RKO (cell line): ENCODE measurements at regions not wholly inside any gene's neighbourhood (a gene's known extent, or its start where the extent isn't known, plus 50 kb on each side); places are given as distances from the start of the nearest gene placed in this dataset.
A peak's percentile ranks its signal among the peaks of the same experiment; 100 is the strongest.

Experiments
- DNase-seq: peaks from one replicate; pipeline ENCODE4 v3.0.0-alpha.2; 2016; ENCODE audit warnings: low spot score

DNA sequence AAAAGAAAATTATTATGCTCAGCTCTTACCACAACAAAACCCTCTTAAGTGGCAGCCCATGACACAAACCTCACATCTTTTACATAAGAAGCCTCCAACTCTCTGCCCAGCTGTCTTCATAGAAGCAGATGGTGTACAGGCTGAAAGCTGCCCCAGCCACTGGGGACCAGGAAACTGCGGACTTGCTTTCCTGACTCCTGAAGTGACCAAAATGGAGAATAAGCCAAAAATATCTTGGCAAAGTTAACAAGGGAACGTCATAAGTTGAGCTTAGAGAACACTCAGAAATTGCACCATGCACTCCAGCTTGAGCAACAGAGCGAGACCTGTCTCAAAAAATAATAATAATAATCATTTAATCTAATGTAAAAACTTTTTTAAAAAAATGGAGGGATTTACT lies 160.3 kb upstream of the CDYL start:
- no peak for DNase-seq

DNA sequence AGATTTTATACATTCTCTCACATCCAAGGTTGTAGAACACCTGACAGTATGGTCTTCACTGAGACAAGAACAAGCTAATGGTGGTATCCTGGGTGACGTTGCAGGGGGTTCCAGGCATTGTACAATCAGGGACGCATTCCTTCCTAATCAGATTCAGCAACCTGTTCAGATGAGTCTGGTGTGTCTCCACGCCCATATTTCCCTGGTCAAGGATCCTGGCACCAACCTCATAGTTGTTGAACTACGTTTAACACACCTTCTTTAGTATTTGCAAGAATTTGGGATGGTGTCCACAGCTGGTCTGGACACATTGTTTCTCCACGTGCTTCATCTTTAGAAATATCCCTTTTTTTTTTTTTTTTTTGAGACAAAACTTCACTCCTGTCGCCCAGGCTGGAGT lies 161.0 kb upstream of the CDYL start:
- DNase-seq = no peak

DNA sequence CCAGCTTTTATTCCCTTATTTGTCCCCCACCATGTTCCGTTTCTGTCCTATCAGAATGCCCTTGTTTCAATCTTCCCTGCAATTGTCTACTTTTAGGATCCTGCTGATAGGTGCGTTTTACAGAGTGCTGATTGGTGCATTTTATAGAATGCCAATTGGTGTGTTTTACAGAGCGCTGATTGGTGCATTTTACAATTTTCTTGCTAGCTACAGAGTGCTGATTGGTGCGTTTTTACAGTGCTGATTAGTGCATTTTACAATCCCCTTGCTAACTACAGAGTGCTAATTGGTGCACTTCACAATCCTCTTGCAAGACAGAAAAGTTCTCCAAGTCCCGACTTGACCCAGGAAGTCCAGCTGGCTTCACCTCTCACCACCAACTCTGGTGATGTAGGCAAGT lies 161.6 kb upstream of the CDYL start:
- DNase-seq = no peak

DNA sequence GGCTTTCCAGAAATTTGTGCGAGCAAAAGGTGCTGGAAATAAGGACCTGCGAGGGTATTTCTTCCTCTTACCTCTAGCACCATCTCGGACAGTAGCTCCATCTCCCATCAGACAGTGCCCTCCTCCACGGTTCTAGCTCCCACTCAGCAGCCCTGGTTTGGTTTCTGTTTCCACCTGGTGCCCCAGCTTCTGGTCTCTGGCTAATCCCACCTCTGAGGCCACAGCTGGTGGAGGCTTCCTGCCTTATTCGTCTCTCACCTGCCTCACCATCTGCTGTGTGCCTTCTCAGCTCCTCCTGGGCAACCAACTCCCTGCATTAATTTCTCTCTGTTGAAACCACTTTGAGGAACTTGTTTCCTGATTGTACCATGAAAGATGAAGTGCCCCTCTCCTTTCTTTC lies 162.4 kb upstream of the CDYL start:
- no peak for DNase-seq

DNA sequence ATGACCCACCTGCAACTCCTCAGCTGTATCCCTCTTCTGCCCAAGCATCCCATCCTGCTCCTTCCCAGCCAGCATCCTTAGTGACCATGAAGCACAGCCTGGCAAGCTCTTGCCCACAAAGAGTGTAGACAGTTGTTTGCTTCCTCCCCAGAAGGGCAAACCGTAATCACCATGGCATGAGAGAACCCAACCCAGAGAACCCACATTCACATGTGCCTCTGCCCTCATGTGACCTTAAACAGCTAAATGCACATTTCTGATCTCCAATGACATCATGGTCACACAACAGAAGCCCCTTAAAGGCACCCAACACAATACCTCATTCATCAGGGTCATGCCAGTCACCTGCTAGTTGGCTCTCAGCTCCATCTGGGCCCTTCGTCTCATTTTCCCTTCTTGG lies 162.8 kb upstream of the CDYL start:
- DNase-seq = no peak

DNA sequence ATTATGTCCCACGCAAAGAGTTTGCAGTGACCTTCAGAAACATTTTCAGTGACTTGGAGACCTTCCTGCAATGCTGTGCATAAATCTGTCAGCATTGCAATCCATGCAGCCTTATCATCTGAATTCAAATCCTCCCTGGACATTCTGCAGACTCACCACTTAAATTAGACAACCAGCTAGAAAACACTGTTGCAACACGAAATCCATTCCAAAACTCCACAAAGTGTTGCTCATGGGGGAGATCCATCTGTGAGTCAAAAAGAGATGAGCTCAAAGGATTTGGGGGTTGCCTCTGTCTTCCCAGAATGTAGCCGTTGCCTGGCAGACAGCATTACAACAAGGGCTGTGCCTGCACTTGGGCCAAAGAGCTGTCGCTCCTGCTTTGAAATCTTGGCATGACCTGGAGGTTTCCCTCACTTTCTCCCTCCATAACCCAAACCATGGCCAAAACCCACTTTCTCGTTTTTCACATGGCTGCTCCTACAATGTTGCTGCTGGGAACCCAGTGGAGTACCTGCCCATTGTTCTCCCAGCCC lies 163.5 kb upstream of the CDYL start:
- no peak for DNase-seq

DNA sequence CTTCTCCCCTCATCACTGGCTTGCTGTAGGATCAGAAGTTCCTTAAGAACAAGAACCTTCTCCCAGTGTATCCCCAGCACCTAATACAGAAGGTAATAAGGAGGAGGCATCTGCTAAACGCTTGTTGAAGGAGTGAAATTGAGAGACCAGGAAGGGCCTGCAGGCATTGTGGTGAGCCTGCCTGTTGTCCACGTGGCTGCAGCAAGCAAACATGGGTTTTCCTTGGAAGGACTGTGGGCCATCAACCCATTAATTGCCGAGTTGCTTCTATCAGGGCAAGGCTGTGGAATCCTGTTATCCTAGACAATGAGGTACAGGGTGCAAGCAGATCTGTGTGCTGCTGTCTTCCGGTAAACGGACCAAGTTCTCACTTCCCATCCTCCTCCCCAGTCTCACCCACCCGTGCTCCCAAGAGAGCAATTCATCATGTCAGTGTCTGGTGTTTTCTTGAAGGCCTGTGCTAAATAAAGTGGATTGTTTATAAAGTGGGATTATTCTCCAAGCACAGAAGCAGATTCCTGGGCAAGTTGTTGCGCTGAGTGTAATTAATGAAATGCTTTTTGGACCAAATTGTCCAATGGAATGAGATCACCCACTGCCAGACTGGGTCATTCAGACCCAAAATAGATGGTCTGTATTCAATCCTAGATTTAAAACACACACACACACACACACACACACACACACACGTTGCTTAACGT lies 164.6 kb upstream of the CDYL start:
- no peak for DNase-seq

DNA sequence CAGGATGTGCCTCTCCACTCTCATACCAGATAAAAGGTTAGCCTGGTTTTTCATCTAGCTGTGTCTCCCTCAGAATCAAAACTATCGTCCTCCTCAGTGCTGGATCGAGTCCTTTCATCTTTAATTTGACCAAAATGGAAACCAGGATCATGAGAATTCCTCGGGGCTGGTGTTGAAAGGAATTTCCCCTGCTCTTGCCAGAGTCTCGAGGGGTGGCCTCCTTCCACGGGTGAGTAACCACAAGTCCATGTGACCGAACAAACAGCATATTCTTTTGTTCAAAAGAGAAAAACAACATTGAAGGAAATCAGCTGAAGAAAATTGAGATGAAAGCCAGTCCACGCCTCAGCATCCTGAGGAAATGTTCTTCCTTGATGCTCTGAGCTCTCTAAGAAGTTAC lies 165.9 kb upstream of the CDYL start:
- no peak for DNase-seq

DNA sequence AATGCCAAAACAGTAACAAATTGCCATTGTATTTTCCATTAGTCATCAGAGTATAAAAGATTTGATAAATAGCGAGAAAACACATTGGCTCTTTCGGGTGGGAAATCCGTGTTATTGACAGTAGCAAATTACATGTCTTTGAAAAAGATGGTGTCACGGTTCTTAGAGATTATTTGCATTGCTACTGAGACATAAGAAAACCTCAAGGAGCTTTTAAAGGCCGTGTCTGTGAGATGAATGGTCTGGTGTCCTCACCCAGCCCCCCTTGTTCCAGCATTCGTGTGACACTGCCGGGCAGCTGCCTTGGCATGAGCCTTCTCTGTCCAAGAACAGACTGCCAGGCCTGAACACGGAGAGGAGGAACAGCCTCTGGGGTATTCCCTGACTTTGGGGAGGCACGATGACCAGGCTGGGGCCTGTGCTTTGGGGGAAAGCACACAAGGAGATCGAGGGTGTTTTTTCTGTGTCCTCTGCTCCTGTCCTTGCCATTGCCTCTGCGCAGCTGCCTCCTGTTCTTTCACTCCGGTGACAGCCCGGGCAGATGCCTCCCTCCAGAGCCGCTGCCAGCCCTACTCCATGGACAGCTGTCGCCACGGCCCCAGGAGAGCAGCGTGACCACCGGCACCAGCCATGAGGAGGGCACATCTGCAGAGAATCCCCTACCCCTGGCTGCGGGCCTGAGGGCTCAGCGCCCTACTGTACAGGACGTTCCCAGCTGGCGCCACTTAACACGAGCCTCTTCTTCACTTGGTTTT lies 167.7 kb upstream of the CDYL start:
- no peak for DNase-seq

DNA sequence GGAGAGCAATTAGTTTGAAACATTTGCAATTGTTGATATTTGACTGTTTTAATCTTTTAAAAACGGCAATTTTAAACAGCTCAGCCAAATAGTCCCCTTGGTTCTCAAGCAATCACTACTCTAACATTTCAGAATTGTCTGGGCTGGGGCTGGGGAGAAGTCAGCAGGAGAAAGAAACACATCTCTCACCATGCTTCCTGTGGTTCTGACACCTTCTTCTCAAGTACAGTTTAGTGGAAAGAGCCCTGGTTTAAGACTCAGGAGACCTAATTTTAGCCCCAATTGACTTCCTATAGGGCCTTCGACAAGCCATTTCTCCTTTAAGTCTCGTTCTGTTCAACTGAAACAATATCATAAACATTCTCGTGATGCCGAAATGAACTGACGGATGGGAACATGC lies 168.4 kb upstream of the CDYL start:
- no peak for DNase-seq

DNA sequence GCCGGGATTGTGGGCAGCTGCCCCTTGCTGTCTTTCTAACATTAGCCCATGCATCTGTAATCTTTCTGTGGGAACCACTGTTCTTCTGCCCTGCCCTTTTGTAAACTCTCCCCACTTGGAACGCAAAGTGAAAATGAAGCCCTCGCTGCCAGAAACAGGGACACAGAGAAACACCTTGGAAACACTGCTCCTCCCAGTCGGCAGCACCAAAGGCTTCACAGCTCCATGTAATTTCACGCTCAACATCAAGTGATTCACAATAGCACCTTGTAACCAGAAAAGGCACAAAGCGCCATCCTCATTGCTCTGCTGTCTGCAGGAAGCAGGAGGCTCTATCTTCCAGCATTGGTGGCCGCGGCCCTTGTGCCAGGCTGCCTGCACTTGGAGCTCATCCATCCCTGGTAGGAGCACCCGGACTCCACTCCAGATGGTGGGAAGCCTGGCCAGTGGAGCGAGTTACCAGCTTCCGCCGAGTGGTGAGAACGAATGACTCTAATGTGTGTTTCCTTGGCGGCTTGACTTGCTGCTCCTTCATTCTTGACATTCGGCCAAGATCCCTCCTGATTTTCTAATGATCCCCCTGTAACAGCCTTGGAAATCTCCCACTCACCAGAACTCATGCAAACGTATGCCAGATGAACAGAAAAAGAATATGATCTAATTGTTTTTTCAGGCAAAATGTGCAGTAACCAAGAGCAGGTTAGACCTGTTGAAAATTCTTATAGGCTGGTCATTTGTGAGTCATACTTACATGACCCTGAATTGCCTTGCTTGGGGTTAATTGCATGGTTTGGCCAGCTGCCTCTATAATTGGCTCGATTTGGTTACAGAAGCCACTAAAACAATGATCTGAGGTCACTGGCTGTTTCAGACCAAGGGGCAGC lies 169.1 kb upstream of the CDYL start:
- no peak for DNase-seq

DNA sequence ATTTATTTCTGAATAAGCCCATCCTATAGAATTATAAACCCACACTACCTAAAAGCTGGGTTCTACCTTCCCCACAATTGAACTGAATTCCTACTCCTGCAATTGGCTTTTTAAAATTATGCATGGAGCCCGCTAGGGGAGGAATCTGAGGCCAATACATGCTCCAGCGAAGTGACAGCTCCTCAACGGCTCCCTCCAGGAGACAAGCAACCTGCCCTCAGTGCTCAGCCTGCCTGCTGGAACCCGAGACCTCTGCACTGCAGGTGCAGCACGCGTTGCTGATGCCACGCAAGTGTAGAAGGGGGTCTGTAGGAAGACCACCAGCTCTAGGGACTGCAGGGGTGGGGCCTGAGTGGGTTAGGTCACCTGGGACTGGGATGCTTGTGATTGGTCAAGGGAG lies 170.2 kb upstream of the CDYL start:
- DNase-seq = no peak

DNA sequence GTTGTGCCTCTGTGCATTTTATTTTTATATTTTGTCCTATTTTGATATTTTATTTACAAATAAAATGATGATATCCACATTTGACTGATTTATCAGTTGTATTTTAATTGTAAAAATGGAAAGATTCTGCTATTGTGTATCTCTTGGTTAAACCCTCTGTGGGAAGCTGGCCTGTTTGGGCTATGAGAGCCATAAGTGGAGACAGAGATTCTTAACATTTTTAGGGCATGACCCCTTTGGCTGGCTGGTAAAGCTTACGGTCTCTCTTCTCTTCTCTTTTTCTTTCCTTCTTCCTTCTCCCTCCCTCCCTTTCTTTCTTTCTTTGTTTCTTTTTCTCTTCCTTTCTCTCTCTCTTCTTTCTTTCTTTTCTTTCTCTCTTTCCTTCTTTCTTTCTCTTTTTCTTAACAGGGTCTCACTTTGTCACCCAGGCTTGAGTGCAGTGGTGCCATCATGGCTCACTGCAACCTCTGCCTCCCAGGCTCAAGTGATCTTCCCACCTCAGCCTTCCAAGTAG lies 172.3 kb upstream of the CDYL start:
- no peak for DNase-seq

DNA sequence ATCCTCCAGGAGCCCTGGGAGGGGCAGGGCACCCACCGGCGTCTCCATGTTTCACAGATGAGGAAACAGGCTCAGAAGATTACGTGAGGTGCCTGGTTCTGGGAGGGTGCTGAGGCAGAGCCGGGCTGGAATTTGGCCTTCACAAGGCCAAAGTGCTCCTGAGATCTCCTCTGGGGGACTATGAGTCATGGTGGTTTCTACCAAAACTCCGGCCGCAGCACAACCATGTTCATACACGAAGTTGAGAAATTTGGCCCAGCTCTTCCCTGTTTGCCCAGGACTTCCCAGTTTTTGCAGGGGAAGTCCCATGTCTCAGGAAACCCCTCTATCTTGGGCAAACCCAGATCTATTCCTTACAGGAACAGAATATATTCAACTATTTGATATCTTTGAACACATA lies 172.9 kb upstream of the CDYL start:
- no peak for DNase-seq

DNA sequence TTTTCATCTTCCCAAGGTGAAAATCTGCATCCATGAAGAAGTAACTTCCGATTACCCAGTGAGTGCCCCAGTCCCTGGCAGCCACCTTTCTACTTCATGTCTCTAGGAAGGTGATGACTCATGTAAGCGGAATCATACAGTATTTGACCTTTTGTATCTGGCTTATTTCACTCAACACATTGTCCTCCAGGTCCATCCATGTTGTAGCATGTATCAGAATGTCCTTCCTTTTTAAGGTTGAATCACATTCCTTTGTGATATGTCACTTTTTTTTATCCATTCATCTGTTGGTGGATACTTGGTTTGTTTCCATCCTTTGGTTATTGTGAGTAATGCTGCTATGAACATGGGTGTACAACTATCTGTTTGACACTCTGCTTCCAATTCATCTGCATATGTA lies 176.3 kb upstream of the CDYL start:
- peak; percentile 3 for DNase-seq

DNA sequence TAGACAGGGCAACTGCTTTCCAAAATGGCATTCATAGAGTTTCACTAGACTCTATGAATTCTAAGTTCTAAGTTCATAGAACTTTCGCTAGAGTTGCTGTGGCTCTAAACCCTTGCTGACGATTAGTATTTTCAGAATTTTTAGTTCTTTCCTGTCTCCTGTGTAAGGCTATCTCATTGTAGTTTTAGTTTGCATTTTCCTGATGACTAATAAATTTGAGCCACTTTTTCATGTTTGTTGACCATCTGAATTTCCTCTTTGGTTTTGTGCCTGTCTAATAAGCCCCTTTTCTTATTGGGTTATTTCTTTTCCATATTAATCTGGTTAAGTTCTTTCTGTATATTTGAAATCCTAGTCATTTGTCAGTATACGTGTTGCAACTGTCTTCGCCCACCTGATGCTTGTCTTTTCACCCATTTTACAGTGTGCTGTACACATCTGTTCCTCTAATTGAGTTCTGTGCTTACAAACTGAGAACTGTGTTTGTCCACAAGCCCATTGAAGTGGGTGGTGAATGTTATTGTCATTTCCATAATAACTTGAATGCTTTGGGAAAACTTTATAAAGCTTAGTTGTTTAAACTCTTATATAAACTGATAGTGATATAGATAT lies 177.7 kb upstream of the CDYL start:
- no peak for DNase-seq

DNA sequence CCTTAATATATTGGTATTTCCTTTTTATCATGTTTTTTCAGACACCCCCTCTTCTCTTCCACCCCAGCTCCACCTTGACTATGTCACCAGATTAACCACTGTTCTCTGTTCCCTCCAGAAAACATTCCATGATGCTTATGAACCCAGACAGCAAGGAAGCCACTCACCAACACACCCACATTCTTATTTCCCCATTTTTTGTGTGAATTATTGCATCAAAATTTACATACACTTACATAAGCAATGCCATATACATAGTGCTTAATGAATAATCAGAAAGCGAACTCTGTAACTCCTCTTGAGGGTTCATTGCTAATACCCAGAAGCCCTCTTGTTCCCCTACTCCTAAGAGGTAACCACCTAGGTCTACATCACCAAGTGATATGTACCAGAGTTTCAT lies 182.3 kb upstream of the CDYL start:
- no peak for DNase-seq

DNA sequence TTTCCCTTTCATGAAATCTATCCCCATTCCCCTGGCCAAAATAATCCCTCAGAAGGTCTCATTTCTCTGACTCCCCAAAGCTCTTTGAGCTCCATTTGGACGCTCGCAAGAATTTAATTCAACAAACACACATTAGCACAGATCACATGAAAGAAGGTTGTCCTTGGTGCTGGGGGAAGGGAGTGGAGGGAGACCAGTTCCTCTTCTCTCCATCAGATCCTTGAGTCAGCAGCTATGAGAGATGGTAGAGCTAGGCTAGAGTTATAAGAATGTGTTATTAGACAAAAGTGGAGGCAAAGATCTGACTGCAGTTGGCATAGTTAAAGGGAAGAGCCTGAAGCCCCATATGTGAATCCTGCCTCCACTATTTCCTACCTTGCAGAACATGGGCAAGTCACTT lies 184.2 kb upstream of the CDYL start:
- DNase-seq = no peak

DNA sequence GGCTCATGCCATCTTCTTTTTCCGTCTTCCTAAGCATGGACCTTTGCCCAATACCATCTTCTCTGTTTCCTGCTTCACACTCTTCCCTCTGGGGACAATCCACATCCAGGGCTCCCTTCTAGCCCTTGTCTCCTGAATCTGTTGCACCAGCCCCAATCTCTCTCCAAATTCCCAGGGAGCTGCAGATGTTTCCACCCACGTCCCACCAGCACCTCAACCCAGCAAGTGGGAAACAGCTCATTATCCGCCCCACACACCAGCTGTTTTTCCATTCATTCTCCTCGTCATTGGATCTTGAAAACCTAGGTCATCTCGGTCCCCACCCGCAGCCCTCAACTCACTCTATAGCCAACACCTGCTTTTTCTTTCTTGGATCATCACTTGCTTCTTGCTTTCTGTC lies 185.0 kb upstream of the CDYL start:
- DNase-seq = no peak

DNA sequence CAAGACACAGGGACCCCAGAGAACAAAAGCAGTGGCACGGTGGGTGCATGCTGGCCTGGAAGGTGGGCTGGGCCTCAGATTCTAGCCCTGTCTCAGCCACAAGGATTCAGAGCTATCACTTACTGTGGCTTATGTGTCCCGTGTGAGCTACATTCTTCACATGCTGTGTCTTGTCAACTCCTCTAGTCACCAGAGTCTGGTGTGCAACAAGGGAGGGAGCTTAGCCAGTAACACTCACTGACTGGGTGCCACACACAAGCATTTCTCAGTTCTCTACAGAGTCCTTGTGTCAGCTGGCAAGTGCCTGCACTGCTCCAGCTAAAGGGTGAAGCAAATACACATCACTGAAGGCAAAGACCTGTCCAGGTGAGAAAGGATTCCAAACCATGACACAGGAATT lies 186.9 kb upstream of the CDYL start:
- no peak for DNase-seq

DNA sequence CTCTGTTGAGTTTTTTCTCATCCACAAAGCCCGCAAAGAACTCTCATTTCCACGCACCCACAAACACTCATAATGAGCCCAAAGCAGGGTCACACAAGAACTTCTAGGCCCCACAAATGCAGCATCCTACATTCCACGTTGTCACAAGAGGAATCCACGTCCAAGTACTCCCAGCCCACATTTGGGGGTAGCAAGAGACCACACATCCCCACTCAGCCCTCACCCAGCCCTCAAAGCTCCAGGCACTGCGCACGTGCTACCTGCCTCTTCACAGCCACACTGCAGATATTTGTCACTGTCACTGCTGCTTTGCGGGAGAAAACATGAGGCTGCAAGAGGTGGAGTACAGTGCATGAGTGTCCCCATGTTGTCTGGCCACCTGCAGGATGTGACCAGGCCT lies 187.6 kb upstream of the CDYL start:
- no peak for DNase-seq

DNA sequence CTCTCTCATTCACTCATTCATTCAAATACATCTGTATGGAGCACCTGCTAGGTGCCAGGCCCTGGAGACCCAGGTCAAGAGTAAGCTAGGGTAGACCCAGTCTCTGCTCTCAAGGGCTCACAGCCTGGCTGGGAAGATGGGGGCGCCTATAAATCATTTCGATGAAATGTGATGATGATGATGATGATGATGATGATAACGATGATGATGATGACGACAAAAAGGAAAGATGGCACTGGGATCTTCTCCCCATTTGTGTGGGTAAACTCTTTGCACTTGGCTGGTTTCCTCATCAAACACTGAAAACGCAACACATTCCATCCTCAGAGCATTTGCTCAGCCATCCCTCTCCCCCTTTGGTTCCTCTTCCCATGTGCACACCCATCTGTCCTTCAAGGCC lies 188.0 kb upstream of the CDYL start:
- DNase-seq = no peak
